Chondrocyte (in vitro differentiated cells): ENCODE measurements at regions not wholly inside any gene's neighbourhood (a gene's known extent, or its start where the extent isn't known, plus 50 kb on each side); places are given as distances from the start of the nearest gene placed in this dataset.
"Not testable (repeated sequence)": the region's sequence is repeated elsewhere in the genome, so short reads cannot be mapped to it uniquely, and the experiment has no call there.

Source experiments
- DNase-seq: peaks from one replicate; pipeline ENCODE4 v3.0.0; 2021; ENCODE audit warnings: mixed read lengths, low spot score
- H3K27ac Mint-ChIP-seq: one replicate; pipeline ENCODE4 v1.8.0; 2021; ENCODE audit warnings: mild to moderate bottlenecking, moderate library complexity, mixed read lengths; ENCODE audit not compliant: unreplicated experiment
- H3K27me3 Mint-ChIP-seq: 2 replicates; pipeline ENCODE4 v1.8.0; 2021; ENCODE audit warnings: low read depth, mixed read lengths
- H3K36me3 Mint-ChIP-seq: 2 replicates; pipeline ENCODE4 v1.8.0; 2021; ENCODE audit warnings: low read depth, mixed read lengths
- H3K4me1 Mint-ChIP-seq: 2 replicates; pipeline ENCODE4 v1.8.0; 2021; ENCODE audit warnings: low read depth, mild to moderate bottlenecking, mixed read lengths
- H3K4me3 Mint-ChIP-seq: one replicate; pipeline ENCODE4 v1.8.0; 2021; ENCODE audit warnings: mild to moderate bottlenecking, moderate library complexity, mixed read lengths; ENCODE audit not compliant: unreplicated experiment
- H3K9me3 Mint-ChIP-seq: 2 replicates; pipeline ENCODE4 v1.8.0; 2021; ENCODE audit warnings: low read depth, mixed read lengths
- TF ChIP-seq, protein P1 (sequence below): fragments of 200-600 bp; sonication (generic); IDR thresholded peaks from 2 replicates; pipeline ENCODE4 v1.5.0; 2021; ENCODE audit warnings: antibody characterized with exemption, mild to moderate bottlenecking, moderate library complexity

DNA sequence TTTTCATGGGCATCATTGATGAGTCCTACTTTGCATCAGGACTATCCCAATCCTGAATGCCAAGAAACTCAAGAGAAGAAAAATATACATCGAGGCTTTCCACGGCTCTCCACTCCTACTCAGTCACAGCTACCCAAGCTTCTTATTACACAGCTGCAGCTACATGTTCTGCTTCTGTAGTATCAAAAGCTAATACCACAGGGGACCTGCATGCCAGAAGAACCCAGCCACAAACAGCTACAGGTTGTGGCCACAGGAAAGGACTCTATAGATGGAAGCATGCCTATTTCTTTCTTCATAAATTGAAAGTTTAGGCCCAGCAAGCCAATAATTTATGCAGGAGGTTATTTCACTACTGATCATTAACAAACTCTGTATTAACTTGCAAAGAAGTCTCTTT, 209.7 kb upstream of the EGLN3 start:
- DNase-seq: no peak
- Mint-ChIP-seq H3K36me3 (no peaks in the 10 kb centered on the region), H3K9me3 (no peaks in the 10 kb centered on the region), H3K27ac (no peak overlapping the region), H3K4me3 (no peak overlapping the region), H3K27me3 (peaks cover 16% of the 10 kb centered on the region), H3K4me1 (no peaks in the 10 kb centered on the region)
- TF ChIP-seq, protein P1, sequence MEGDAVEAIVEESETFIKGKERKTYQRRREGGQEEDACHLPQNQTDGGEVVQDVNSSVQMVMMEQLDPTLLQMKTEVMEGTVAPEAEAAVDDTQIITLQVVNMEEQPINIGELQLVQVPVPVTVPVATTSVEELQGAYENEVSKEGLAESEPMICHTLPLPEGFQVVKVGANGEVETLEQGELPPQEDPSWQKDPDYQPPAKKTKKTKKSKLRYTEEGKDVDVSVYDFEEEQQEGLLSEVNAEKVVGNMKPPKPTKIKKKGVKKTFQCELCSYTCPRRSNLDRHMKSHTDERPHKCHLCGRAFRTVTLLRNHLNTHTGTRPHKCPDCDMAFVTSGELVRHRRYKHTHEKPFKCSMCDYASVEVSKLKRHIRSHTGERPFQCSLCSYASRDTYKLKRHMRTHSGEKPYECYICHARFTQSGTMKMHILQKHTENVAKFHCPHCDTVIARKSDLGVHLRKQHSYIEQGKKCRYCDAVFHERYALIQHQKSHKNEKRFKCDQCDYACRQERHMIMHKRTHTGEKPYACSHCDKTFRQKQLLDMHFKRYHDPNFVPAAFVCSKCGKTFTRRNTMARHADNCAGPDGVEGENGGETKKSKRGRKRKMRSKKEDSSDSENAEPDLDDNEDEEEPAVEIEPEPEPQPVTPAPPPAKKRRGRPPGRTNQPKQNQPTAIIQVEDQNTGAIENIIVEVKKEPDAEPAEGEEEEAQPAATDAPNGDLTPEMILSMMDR: no peak

DNA sequence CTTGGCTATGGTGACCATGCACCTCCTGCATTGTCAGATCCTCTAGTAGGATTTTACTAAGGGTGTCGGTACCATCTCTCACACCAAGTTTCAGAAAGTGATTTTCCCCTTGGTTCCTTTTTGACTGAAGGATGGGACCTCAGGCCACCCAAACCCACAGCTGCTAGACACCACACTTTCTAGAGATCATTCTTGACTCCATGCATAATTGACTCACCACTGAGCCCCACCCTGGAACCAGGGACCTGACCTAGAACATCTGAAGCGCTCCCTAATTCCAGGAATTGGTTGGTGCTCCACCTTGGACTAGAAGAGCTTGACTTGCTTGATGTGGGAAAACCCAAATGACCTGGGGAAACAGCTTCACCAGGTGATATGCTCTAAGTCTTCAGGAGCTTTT, 206.8 kb upstream of the EGLN3 start:
- Mint-ChIP-seq H3K4me3 (no peak overlapping the region), H3K36me3 (no peaks in the 10 kb centered on the region), H3K27ac (no peak overlapping the region), H3K9me3 (no peaks in the 10 kb centered on the region), H3K4me1 (no peaks in the 10 kb centered on the region), H3K27me3 (peaks cover 11% of the 10 kb centered on the region)
- no peak for DNase-seq
- TF ChIP-seq, protein P1: no peak

DNA sequence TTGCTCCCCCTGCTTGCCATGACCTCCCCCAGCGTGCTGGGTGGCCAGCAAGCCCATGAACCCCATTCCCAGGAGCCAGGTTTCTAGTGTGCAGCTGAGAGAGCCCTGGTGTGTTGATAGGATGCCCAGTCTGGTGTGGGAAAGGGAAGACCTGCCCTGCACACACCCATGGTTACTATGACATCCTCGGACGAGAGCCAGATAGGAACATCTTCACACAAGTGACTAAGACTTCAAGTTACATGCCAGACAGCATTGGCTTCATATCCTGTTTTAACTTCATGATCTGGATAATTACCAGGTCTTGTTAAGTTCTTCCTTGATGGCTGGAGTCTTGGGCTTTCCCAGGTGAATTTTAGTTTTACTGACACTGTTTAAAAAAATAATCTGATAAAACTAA, 196.6 kb upstream of the EGLN3 start:
- no peak overlapping the region for H3K4me3 Mint-ChIP-seq
- TF ChIP-seq, protein P1: no peak
- peaks cover 6% of the 10 kb centered on the region for H3K36me3 Mint-ChIP-seq
- H3K4me1 Mint-ChIP-seq: no peaks in the 10 kb centered on the region
- peaks cover 37% of the 10 kb centered on the region for H3K9me3 Mint-ChIP-seq
- H3K27me3 Mint-ChIP-seq: peaks cover 12% of the 10 kb centered on the region
- no peak for DNase-seq
- H3K27ac Mint-ChIP-seq: no peak overlapping the region

DNA sequence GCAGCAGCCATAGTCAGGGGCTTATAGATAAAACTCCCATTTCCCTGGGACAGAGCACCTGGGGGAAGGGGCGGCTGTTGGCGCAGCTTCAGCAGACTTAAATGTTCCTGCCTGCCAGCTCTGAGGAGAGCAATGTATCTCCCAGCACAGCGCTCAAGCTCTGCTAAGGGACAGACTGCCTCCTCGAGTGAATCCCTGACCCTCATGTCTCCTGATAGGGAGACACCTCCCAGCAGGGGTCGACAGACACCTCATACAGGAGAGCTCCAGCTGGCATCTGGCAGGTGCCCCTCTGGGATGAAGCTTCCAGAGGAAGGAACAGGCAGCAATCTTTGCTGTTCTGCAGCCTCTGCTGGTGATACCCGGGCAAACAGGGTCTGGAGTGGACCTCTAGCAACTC, 189.3 kb upstream of the EGLN3 start:
- Mint-ChIP-seq H3K4me1 (peaks cover 14% of the 10 kb centered on the region), H3K9me3 (peaks cover 40% of the 10 kb centered on the region)
- not testable (repeated sequence) for H3K27ac Mint-ChIP-seq, DNase-seq, H3K4me3 Mint-ChIP-seq, H3K27me3 Mint-ChIP-seq, H3K36me3 Mint-ChIP-seq

DNA sequence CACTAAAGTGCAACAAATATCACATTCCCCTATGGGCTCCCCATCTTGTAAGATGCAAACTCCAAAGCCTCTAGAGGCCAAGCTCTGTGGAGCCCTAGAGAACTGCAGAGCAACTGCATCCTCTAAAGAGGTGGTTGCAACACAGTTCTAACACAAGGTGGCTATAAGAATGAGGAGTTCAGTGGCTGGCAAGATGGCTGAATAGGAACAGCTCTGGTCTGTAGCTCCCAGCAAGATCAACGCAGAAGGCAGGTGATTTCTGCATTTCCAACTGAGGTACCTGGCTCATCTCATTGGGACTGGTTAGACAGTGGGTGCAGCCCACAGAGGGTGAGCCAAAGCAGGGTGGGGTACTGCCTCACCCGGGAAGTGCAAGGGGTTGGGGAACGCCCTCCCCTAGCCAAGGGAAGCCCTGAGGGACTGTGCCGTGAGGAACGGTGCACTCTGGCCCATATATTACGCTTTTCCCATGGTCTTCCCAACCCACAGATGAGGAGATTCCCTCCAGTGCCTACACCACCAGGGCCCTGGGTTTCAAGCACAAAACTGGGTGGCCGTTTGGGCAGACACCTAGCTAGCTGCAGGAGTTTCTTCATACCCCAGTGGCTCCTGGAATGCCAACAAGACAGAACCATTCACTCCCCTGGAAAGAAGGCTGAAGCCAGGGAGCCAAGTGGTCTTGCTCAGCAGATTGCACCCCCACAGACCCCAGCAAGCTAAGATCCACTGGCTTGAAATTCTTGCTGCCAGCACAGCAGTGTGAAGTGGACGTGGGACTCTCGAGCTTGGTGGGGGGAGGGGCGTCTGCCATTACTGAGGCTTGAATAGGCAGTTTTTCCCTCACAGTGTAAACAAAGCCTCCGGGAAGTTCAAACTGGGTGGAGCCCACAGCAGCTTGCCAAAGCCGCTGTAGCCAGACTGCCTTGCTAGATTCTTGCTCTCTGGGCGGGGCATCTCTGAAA, 188.6 kb upstream of the EGLN3 start:
- DNase-seq, H3K36me3 Mint-ChIP-seq, H3K27me3 Mint-ChIP-seq, H3K27ac Mint-ChIP-seq: not testable (repeated sequence)
- peaks cover 14% of the 10 kb centered on the region for H3K4me1 Mint-ChIP-seq
- peaks cover 35% of the 10 kb centered on the region for H3K9me3 Mint-ChIP-seq
- peak overlapping the region; percentile 19 for H3K4me3 Mint-ChIP-seq

DNA sequence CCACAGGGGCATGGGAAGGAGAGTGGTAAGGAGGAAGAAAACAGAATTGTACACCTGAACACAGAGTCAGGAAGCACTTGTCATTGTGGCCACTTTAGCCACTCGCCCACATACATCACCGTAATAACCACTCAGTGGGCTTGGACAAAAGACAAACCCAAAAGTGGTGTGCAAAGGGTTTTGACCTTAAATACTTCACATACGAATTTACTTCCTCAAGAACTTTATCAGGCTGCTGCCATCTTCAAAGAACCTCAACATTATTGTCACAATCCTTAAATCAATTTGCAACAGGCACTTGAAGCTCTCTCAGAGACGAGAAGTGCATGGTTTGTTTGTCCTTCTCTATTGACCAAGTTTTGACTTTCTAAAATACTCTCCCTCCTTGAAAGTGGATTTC, 187.3 kb upstream of the EGLN3 start:
- no peaks in the 10 kb centered on the region for H3K27me3 Mint-ChIP-seq
- peaks cover 14% of the 10 kb centered on the region for H3K4me1 Mint-ChIP-seq
- TF ChIP-seq, protein P1: no peak
- H3K9me3 Mint-ChIP-seq: peaks cover 23% of the 10 kb centered on the region
- no peak for DNase-seq
- no peak overlapping the region for H3K27ac Mint-ChIP-seq
- no peak overlapping the region for H3K4me3 Mint-ChIP-seq
- H3K36me3 Mint-ChIP-seq: peaks cover 9% of the 10 kb centered on the region
